Peyer's patch (tissue), 4 donors: ENCODE measurements at regions not wholly inside any gene's neighbourhood (a gene's known extent, or its start where the extent isn't known, plus 50 kb on each side); places are given as distances from the start of the nearest gene placed in this dataset.

ENCODE experiments used
- CTCF ChIP-seq, 6 experiments: fragments of 450-650 bp in 4 of 6; fragments of 200-600 bp in 2 of 6; sonication (generic) in 1 of 6; IDR thresholded peaks; one replicate each; pipeline ENCODE4 v1.5.1; 2017 to 2019; ENCODE audit warnings: antibody characterized with exemption in 6 of 6, mild to moderate bottlenecking in 3 of 6, moderate library complexity in 1 of 6
- POLR2A ChIP-seq, 2 donors: fragments of 450-650 bp; IDR thresholded peaks; one replicate each; pipeline ENCODE4 v1.5.1; 2017; ENCODE audit warnings: antibody characterized with exemption in 2 of 2, mild to moderate bottlenecking in 2 of 2, moderate library complexity in 2 of 2

GRCh38 chr10:110361800-110362456, 57.2 kb upstream of the SMNDC1 start:
- TF ChIP-seq CTCF (IDR thresholded peaks at IDR 0.05) (no peak), POLR2A (IDR thresholded peaks at IDR 0.05) (no peak)
